GM12878 (cell line): ENCODE measurements at regions not wholly inside any gene's neighbourhood (a gene's known extent, or its start where the extent isn't known, plus 50 kb on each side); places are given as distances from the start of the nearest gene placed in this dataset.

Source experiments
- ATAC-seq: fragments of 200-7000 bp; cut with Tn5 transposase; 3 replicates; pipeline ENCODE4 v1.9.1; 2020; ENCODE audit warnings: mild to moderate bottlenecking, moderate library complexity
- BruUV-seq: library from RNA; stranded (reverse); fragments of 400-500 nt; replicated peaks from 2 replicates; lab custom pipeline; 2021; lab: Mats Ljungman, UMichigan
- CTCF ChIA-PET: fragments of 300-600 bp; sonication (Branson Sonifier 250); formaldehyde crosslinking; extraction: SDS; loops from one replicate; lab custom pipeline; 2021; ENCODE audit warnings: inconsistent platforms; lab: Yijun Ruan, JAX
- POLR2A ChIA-PET: fragments of 350-600 bp; formaldehyde crosslinking; extraction: SDS; loops from one replicate; lab custom pipeline; 2021; ENCODE audit warnings: inconsistent platforms; lab: Charles Lee
- RAD21 ChIA-PET: fragments of 300-600 bp; sonication (Branson Sonifier 250); formaldehyde crosslinking; loops from one replicate; lab custom pipeline; 2023; ENCODE audit warnings: antibody characterized with exemption; ENCODE audit not compliant: unreplicated experiment; lab: Charles Lee
- SMC1A ChIA-PET: fragments of 300-600 bp; sonication (Branson Sonifier 250); formaldehyde crosslinking; loops from one replicate; lab custom pipeline; 2023; ENCODE audit not compliant: unreplicated experiment, uncharacterized antibody; lab: Charles Lee
- DNase-seq: peaks from one replicate; pipeline ENCODE4 v3.0.0-alpha.2; 2011; ENCODE audit warnings: low read depth, low spot score
- FAIRE-seq: peaks from 3 replicates; lab custom pipeline; 2011; peaks lifted over from hg19 to GRCh38; lab: Jason Lieb, UNC
- H2AFZ ChIP-seq: 2 replicates; pipeline ENCODE4 v1.6.0; 2011; ENCODE audit warnings: low read depth, low read length, control low read depth; ENCODE audit not compliant: control insufficient read depth
- H3K27ac ChIP-seq: 2 replicates; pipeline ENCODE4 v1.5.1; 2011; ENCODE audit warnings: control low read depth; ENCODE audit not compliant: control insufficient read depth, insufficient read depth
- H3K27me3 ChIP-seq, 2 experiments: replicated peaks in 1 of 2; 2 replicates each; pipeline versions ENCODE4 v1.6.0 to v1.6.1; 2011; ENCODE audit warnings: low read length in 1 of 2; ENCODE audit not compliant: control insufficient read depth in 2 of 2, insufficient read depth in 2 of 2
- H3K36me3 ChIP-seq, 2 experiments: 2 replicates each; pipeline ENCODE4 v1.5.1; 2011; ENCODE audit warnings: low read length in 1 of 2; ENCODE audit not compliant: control insufficient read depth in 2 of 2, insufficient read depth in 2 of 2
- H3K4me1 ChIP-seq: 2 replicates; pipeline ENCODE4 v1.6.1; 2011; ENCODE audit warnings: mild to moderate bottlenecking, low read length, moderate library complexity, mixed read lengths; ENCODE audit not compliant: control insufficient read depth, insufficient read depth
- H3K4me2 ChIP-seq: 2 replicates; pipeline ENCODE4 v1.6.0; 2011; ENCODE audit warnings: control low read depth; ENCODE audit not compliant: control insufficient read depth, insufficient read depth
- H3K4me3 ChIP-seq: fragments of 200-600 bp; sonication (generic); 2 replicates; pipeline ENCODE4 v1.5.1; 2016
- H3K79me2 ChIP-seq: 2 replicates; pipeline ENCODE4 v1.6.0; 2011; ENCODE audit warnings: low read length; ENCODE audit not compliant: control insufficient read depth, insufficient read depth
- H3K9ac ChIP-seq: 2 replicates; pipeline ENCODE4 v1.8.0; 2011; ENCODE audit warnings: low read length, control low read depth, mixed read lengths; ENCODE audit not compliant: control insufficient read depth, insufficient read depth
- H3K9me3 ChIP-seq: replicated peaks from 3 replicates; pipeline ENCODE4 v1.5.1; 2011; ENCODE audit warnings: mild to moderate bottlenecking, low read length; ENCODE audit not compliant: control insufficient read depth, insufficient read depth
- H4K20me1 ChIP-seq: 2 replicates; pipeline ENCODE4 v1.6.0; 2011; ENCODE audit not compliant: control insufficient read depth, insufficient read depth
- E4F1 ChIP-seq: fragments of 450-650 bp; IDR thresholded peaks from 2 replicates; pipeline ENCODE4 v1.6.1; 2018; ENCODE audit warnings: borderline replicate concordance, mild to moderate bottlenecking; ENCODE audit not compliant: partially characterized antibody
- HCFC1 ChIP-seq: fragments of 150-350 bp; IDR thresholded peaks from 2 replicates; pipeline ENCODE4 v1.6.1; 2014; ENCODE audit warnings: low read length
- HDGF ChIP-seq: fragments of 450-650 bp; IDR thresholded peaks from 2 replicates; pipeline ENCODE4 v1.6.1; 2016; ENCODE audit warnings: antibody characterized with exemption
- IKZF1 ChIP-seq: fragments of 450-650 bp; conservative IDR thresholded peaks from 2 replicates; pipeline ENCODE4 v1.6.1; 2017; ENCODE audit warnings: antibody characterized with exemption, mild to moderate bottlenecking
- KDM1A ChIP-seq: fragments of 200-600 bp; sonication (generic); IDR thresholded peaks from 2 replicates; pipeline ENCODE4 v1.6.1; 2016; ENCODE audit warnings: borderline replicate concordance
- MTA2 ChIP-seq: fragments of 450-650 bp; IDR thresholded peaks from 2 replicates; pipeline ENCODE4 v1.6.1; 2016; ENCODE audit warnings: low read depth, mild to moderate bottlenecking, moderate library complexity
- RCOR1 ChIP-seq: conservative IDR thresholded peaks from 2 replicates; pipeline ENCODE4 v1.6.1; 2012; ENCODE audit warnings: low read depth, low read length, improper control_type of control experiment
- TCF3 ChIP-seq: IDR thresholded peaks from 2 replicates; pipeline ENCODE4 v1.6.1; 2012; ENCODE audit warnings: low read depth, mild to moderate bottlenecking, low read length, borderline replicate concordance; ENCODE audit not compliant: insufficient read depth
- ZNF217 ChIP-seq: fragments of 450-650 bp; IDR thresholded peaks from 2 replicates; pipeline ENCODE4 v1.6.1; 2017; ENCODE audit warnings: antibody characterized with exemption, mild to moderate bottlenecking
- ZNF687 ChIP-seq: fragments of 450-650 bp; IDR thresholded peaks from 2 replicates; pipeline ENCODE4 v1.6.1; 2017; ENCODE audit warnings: mild to moderate bottlenecking, moderate library complexity
- WGBS: methylation state at CpG from one replicate; pipeline ENCODE4 v1.1.6; 2016; ENCODE audit warnings: low lambda C conversion rate; ENCODE audit not compliant: insufficient replicate concordance, insufficient coverage; ENCODE audit errors: missing lambda C conversion rate; 5-methylcytosine and 5-hydroxymethylcytosine counted together
- in situ Hi-C: fragments of 300-500 bp; cut with MboI; formaldehyde crosslinking; loops from 9 replicates; pipeline ENCODE4 v1.14.3; 2018; ENCODE audit warnings: mixed read lengths
- intact Hi-C: fragments of 100-400 bp; cut with micrococcal nuclease; formaldehyde crosslinking; loops from one replicate; pipeline ENCODE4 v1.14.2; 2022; ENCODE audit not compliant: unreplicated experiment

DNA sequence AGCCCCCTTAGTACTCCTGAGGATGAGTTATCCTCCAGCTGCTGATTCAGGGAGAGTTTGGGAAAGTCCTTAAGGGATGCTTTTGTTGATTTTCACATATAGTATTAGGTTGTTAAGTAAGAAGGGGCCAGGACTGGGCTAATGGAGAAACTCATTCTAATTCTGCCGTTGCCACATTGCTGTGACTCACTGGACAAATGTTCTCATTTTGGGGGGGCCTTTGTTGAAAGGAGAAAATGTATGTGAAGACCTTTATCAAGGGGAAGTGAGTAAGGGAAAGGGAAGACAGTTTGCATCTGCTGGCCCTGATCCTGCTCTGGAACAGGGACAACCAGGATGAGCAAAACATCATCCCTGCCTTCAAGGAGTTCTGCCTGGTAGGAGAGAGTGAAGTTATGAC is 123.2 kb upstream of the FGGY start (continued):
- TF ChIP-seq ZNF687 (no peak), MTA2 (no peak), HDGF (no peak), ZNF217 (no peak), KDM1A (no peak)

- Histone ChIP-seq H3K9me3 (no peaks in the 10 kb centered on the region), H3K9ac (no peak overlapping the region), H3K4me1 (no peaks in the 10 kb centered on the region), H3K79me2 (no peaks in the 10 kb centered on the region), H3K36me3 (no peaks in the 10 kb centered on the region), H3K27ac (no peak overlapping the region), H4K20me1 (no peaks in the 10 kb centered on the region), H3K4me3 (no peak overlapping the region), H3K4me2 (no peak overlapping the region), H2AFZ (no peak overlapping the region), H3K27me3 (no peaks in the 10 kb centered on the region)
- no TSS peak for BruUV-seq
- intact Hi-C loops = no loop called here
- ChIA-PET CTCF (no interaction called here), SMC1A (interaction anchor here (1.1 kb wide), 1 partner anchor 25 kb away, joined by 3 read pairs; no protein-coding TSS in a partner anchor), RAD21 (no interaction called here), POLR2A (no interaction called here)
- no peak for TF ChIP-seq E4F1
- TF ChIP-seq HCFC1 = no peak
- TF ChIP-seq IKZF1 = no peak
- no peak for TF ChIP-seq TCF3
- TF ChIP-seq RCOR1 = no peak
- FAIRE-seq = no peak
- ATAC-seq = no peak
- in situ Hi-C loops = no loop called here
- no peak for DNase-seq
- WGBS = 88% methylated on average over 3 of the region's 3 CpGs
These were observed 120.4 kb upstream of the FGGY start for GRCh38 chr1:59176471-59176870.
